ENCODE measurements at regions not wholly inside any gene's neighbourhood (a gene's known extent, or its start where the extent isn't known, plus 50 kb on each side); places are given as distances from the start of the nearest gene placed in this dataset.

- TF ChIP-seq, protein P1, sequence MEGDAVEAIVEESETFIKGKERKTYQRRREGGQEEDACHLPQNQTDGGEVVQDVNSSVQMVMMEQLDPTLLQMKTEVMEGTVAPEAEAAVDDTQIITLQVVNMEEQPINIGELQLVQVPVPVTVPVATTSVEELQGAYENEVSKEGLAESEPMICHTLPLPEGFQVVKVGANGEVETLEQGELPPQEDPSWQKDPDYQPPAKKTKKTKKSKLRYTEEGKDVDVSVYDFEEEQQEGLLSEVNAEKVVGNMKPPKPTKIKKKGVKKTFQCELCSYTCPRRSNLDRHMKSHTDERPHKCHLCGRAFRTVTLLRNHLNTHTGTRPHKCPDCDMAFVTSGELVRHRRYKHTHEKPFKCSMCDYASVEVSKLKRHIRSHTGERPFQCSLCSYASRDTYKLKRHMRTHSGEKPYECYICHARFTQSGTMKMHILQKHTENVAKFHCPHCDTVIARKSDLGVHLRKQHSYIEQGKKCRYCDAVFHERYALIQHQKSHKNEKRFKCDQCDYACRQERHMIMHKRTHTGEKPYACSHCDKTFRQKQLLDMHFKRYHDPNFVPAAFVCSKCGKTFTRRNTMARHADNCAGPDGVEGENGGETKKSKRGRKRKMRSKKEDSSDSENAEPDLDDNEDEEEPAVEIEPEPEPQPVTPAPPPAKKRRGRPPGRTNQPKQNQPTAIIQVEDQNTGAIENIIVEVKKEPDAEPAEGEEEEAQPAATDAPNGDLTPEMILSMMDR (IDR thresholded peaks at IDR 0.05; ENCODE audit: extremely low read depth, missing control alignments) = no peak
Observed at GRCh38 chr6:1086446-1087153, 225.3 kb upstream of the FOXQ1 start.

GRCh38 chr6:1082285-1082935 is 229.5 kb upstream of the FOXQ1 start:
- TF ChIP-seq, protein P1 (IDR thresholded peaks at IDR 0.05; ENCODE audit: extremely low read depth, missing control alignments) = no peak
- DNase-seq (ENCODE audit: low spot score) = no peak

More at GRCh38 chr6:1086446-1087153, 225.3 kb upstream of the FOXQ1 start:
- DNase-seq (ENCODE audit: low spot score) = no peak

GRCh38 chr6:1081551-1082284 is 230.2 kb upstream of the FOXQ1 start:
- TF ChIP-seq, protein P1 (IDR thresholded peaks at IDR 0.05; ENCODE audit: extremely low read depth, missing control alignments) = no peak
- DNase-seq (ENCODE audit: low spot score) = no peak

DNA sequence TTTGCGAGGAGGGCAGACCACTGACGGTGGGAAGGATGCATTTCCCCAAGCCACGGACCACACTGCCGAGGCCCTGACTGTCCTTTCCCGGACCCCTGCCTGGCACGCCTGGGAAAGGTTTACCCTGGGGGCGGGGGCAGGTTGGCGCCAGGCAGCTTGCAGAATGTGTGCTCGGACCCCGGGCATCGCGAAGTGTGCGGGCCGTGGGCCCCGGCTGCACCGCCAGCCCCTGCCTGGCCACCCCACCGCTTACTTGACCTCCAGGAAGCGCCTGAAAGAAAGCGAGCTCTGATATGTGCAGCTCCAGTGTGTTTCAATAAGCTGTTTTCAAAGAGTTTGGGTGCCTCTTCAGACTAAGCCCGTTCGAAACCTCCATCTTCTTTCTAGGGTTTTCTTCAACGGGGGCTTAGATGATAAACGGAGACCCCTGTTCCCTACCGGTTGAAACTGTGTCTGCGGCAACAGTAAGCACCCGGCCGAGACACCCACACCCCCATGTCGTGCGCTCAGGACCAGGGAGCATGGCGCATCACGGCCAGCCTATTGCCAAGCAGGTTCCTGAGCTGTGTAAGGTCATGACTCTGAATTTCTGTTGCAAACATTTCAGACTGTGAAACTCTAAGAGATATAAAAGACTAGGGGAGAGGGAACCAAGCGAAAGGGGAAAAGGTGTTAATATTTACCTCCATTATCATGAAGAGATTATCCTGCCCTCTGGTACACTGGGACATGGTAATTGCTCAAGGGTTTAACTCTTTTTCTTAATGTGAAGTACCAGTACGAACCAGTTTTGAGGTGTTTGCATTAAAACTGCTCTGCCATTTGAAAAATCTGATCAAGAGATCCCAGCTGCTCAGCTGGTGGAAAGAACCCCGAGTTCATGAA is 231.2 kb upstream of the FOXQ1 start:
- TF ChIP-seq, protein P1 (IDR thresholded peaks at IDR 0.05; ENCODE audit: extremely low read depth, missing control alignments) = no peak
- no peak for DNase-seq (ENCODE audit: low spot score)

GRCh38 chr6:1079525-1079924 is 232.4 kb upstream of the FOXQ1 start:
- DNase-seq (ENCODE audit: low spot score) = no peak
- TF ChIP-seq, protein P1 (IDR thresholded peaks at IDR 0.05; ENCODE audit: extremely low read depth, missing control alignments) = no peak

DNA sequence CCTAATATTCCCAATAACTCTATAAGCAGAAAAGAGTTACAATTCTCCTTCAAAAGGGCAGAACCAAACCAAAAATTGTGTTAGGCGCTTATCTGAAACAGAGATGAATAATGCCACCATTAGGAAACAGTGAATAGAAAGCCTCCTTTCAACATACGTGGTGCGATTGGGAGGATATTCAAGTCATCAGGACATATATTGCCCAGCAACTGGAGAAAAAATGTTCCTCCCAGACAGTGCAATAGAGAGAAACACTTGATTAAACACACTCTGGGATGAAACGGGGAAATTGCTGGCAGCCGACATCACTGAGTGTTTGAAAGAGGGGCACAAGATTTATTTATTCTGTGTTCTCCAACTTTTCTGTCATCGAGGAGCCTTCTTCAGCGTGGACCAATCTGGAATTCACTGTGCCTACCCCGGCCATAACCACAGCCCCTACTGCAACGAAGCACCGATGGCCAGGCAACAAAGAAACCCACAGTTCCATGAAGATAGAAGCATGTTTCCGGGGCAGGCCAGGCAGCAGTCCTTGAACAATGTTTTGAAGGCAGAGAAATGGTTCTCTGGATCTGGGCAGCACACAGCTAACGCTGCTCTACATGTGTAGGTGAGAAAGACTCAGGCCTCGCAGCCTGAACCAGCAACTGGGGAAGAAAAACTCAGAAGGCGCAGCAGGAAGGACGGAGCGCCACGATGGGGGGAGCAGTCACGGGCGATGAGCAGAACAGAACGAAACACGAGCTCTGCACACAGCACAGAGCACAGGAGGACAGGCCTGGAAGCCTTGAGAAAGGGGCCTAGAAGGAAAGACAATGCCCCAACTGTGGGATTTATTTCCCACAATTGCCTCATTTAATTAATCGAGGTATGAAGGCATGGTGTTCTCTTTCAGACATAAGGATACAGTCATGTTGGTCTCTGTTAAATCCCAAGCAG is 234.2 kb upstream of the FOXQ1 start:
- TF ChIP-seq, protein P1 (IDR thresholded peaks at IDR 0.05; ENCODE audit: extremely low read depth, missing control alignments) = no peak
- no peak for DNase-seq (ENCODE audit: low spot score)

Data from GM20000 (cell line).